Testis (tissue), 2 donors: ENCODE measurements at regions not wholly inside any gene's neighbourhood (a gene's known extent, or its start where the extent isn't known, plus 50 kb on each side); places are given as distances from the start of the nearest gene placed in this dataset.

Experiments
- DNase-seq: peaks from one replicate; pipeline ENCODE4 v3.0.0-alpha.2; 2019
- H3K27ac ChIP-seq, 2 donors: fragments of 200-600 bp; sonication (generic); one replicate each; pipeline ENCODE4 v1.5.1; 2019
- H3K27me3 ChIP-seq: fragments of 200-600 bp; sonication (generic); one replicate; pipeline ENCODE4 v1.5.1; 2019
- H3K36me3 ChIP-seq: fragments of 200-600 bp; sonication (generic); one replicate; pipeline ENCODE4 v1.5.1; 2017; ENCODE audit warnings: low read depth; ENCODE audit errors: missing control alignments
- H3K4me1 ChIP-seq: fragments of 200-600 bp; sonication (generic); one replicate; pipeline ENCODE4 v1.5.1; 2019
- H3K4me3 ChIP-seq, 2 donors: fragments of 200-600 bp; sonication (generic); one replicate each; pipeline ENCODE4 v1.5.1; 2017 to 2019
- H3K9me3 ChIP-seq: fragments of 200-600 bp; sonication (generic); one replicate; pipeline ENCODE4 v1.5.1; 2017
- POLR2A ChIP-seq: fragments of 450-650 bp; IDR thresholded peaks from one replicate; pipeline ENCODE4 v1.6.1; 2017; ENCODE audit warnings: antibody characterized with exemption, mild to moderate bottlenecking, moderate library complexity
- WGBS, 2 donors: methylation state at CpG; one replicate each; pipeline ENCODE4 v1.1.5; 2018; 5-methylcytosine and 5-hydroxymethylcytosine counted together
- intact Hi-C: fragments of 100-400 bp; cut with DNase I; formaldehyde crosslinking; loops from one replicate; pipeline ENCODE4 v1.15.1; 2023; ENCODE audit warnings: low total_unique reads
- TF ChIP-seq, protein P1 (sequence below), 3 experiments: fragments of 450-650 bp in 2 of 3; fragments of 200-600 bp in 1 of 3; sonication (generic) in 1 of 3; IDR thresholded peaks; one replicate each; pipeline ENCODE4 v1.5.1; 2016 to 2019; ENCODE audit warnings: antibody characterized with exemption in 3 of 3, mild to moderate bottlenecking in 2 of 3, moderate library complexity in 1 of 3

DNA sequence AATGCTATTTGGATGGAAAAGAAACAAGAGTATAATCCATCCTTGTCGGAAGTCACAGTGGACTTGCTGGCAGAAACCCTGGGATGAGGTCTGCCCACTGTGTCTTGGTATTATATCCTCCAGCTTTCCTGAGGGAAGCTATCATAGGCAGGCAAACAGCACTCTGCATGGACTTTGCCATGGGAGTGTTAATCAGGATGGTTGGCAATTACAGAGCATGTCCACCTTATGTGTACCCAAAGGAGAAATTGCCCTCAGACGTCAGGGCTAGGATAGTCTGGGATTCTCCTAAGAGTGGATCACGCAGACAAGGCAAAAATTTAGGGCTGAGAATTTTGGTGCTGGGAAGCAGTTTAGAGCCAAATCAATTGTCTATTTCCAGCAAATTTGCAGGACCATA, 184.9 kb upstream of the ESRRG start:
- intact Hi-C loops, result no loop called here
- 65 to 82% methylated on average over 3 of the region's 3 CpGs for WGBS, 2 donors
- no peaks in the 10 kb centered on the region for H3K9me3 ChIP-seq
- no peaks in the 10 kb centered on the region for H3K36me3 ChIP-seq
- H3K27ac ChIP-seq, result no peak overlapping the region
- TF ChIP-seq, protein P1, sequence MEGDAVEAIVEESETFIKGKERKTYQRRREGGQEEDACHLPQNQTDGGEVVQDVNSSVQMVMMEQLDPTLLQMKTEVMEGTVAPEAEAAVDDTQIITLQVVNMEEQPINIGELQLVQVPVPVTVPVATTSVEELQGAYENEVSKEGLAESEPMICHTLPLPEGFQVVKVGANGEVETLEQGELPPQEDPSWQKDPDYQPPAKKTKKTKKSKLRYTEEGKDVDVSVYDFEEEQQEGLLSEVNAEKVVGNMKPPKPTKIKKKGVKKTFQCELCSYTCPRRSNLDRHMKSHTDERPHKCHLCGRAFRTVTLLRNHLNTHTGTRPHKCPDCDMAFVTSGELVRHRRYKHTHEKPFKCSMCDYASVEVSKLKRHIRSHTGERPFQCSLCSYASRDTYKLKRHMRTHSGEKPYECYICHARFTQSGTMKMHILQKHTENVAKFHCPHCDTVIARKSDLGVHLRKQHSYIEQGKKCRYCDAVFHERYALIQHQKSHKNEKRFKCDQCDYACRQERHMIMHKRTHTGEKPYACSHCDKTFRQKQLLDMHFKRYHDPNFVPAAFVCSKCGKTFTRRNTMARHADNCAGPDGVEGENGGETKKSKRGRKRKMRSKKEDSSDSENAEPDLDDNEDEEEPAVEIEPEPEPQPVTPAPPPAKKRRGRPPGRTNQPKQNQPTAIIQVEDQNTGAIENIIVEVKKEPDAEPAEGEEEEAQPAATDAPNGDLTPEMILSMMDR (IDR thresholded peaks at IDR 0.05), result no peak
- no peak for TF ChIP-seq POLR2A
- no peak for DNase-seq
- H3K27me3 ChIP-seq, result no peaks in the 10 kb centered on the region
- no peak overlapping the region for H3K4me3 ChIP-seq
- H3K4me1 ChIP-seq, result no peaks in the 10 kb centered on the region

DNA sequence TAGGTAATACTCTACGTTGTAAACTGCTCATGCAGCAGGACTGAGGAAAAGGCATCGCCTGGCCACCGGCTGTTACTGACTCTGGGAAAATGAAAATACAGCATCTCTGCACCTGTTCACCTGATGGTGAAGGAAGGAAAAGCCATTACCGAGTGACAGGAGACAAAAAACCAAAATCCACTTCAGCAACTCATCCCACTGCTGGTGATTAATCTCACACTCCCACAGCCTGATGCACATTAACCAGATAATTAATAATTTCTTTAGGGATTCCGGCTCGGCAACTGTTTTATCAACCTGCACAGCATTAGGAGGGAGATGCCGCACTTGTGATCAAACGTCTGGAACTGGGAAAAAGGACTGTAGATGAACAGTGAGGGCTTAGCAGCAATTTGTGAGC, 183.9 kb upstream of the ESRRG start:
- intact Hi-C loops, result no loop called here
- WGBS, 2 donors, result 85 to 86% methylated on average over 8 of the region's 8 CpGs
- no peaks in the 10 kb centered on the region for H3K27me3 ChIP-seq
- no peaks in the 10 kb centered on the region for H3K9me3 ChIP-seq
- no peak for TF ChIP-seq POLR2A
- TF ChIP-seq, protein P1 (IDR thresholded peaks at IDR 0.05), result no peak
- DNase-seq, result no peak
- no peaks in the 10 kb centered on the region for H3K36me3 ChIP-seq
- H3K4me1 ChIP-seq, result no peaks in the 10 kb centered on the region
- H3K4me3 ChIP-seq, result no peak overlapping the region
- H3K27ac ChIP-seq, result no peak overlapping the region

DNA sequence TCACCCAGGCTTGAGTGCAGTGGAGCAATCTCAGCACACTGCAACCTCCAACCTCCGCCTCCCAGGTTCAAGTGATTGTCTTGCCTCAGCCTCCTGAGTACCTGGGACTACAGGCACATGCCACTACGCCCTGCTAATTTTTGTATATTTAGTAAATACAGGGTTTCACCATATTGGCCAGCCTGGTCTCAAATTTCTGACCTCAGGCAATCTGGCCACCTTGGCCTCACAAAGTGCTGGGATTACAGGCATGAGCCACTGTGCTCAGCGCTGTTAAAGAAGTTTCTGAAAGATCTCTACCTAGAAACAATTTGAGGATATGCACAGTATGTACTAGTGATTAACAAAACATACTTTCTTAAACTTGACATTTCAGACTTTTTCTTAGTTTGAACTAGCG, 182.6 kb upstream of the ESRRG start:
- Histone ChIP-seq H3K4me3 (no peak overlapping the region), H3K27ac (no peak overlapping the region), H3K4me1 (no peaks in the 10 kb centered on the region), H3K27me3 (no peaks in the 10 kb centered on the region), H3K36me3 (no peaks in the 10 kb centered on the region), H3K9me3 (no peaks in the 10 kb centered on the region)
- intact Hi-C loops, result no loop called here
- TF ChIP-seq POLR2A, result no peak
- TF ChIP-seq, protein P1 (IDR thresholded peaks at IDR 0.05), result no peak
- 84 to 95% methylated on average over 4 of the region's 4 CpGs for WGBS, 2 donors
- no peak for DNase-seq

DNA sequence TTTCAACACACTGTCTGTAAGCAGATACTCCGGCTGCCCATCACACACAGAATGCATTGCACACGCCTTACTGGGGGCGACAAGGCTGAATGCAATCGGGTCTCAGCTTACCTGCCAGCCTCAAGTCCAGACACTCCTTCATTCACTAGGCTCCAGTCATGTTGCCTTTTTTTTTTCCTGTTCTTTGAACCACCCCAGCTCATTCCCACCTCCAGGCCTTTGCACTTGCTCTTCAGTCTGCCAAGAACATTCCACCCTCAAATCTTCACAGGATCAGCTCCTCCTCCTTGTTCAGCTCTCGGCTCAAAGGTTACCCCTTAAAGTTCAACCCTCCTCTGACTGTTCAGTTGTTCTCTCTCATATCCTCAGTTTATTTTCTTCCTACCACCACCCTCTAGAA, 181.9 kb upstream of the ESRRG start:
- no peaks in the 10 kb centered on the region for H3K4me1 ChIP-seq
- 90 to 92% methylated on average over 5 of the region's 5 CpGs for WGBS, 2 donors
- no peaks in the 10 kb centered on the region for H3K27me3 ChIP-seq
- DNase-seq, result no peak
- no peak for TF ChIP-seq POLR2A
- TF ChIP-seq, protein P1 (IDR thresholded peaks at IDR 0.05), result no peak
- H3K9me3 ChIP-seq, result no peaks in the 10 kb centered on the region
- no peak overlapping the region for H3K4me3 ChIP-seq
- intact Hi-C loops, result no loop called here
- no peak overlapping the region for H3K27ac ChIP-seq
- no peaks in the 10 kb centered on the region for H3K36me3 ChIP-seq

DNA sequence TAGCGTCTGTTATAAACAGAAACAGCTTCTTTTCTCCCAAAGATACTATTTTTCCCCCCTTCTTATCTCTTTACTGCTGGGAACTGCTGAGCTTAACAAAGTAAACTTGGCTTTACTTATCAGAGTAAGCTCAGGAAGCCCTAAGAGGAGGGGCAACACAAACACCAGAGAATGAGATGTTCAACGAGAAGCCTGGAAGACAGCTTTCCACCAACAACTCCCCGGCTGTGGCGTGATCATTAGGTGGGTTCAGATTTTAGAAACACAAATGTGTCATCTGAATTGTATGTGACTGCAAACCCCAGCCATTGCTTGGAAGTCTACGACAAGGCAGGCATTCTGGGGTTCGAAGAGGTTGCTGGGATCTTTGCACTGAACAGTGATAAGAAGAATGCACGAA, 181.2 kb upstream of the ESRRG start:
- no peak for DNase-seq
- 57% methylated on average over 7 of the region's 7 CpGs for WGBS, 2 donors
- Histone ChIP-seq H3K4me3 (no peak overlapping the region), H3K27ac (no peak overlapping the region), H3K4me1 (no peaks in the 10 kb centered on the region), H3K27me3 (no peaks in the 10 kb centered on the region), H3K36me3 (no peaks in the 10 kb centered on the region), H3K9me3 (no peaks in the 10 kb centered on the region)
- TF ChIP-seq POLR2A, result no peak
- TF ChIP-seq, protein P1 (IDR thresholded peaks at IDR 0.05), result no peak
- intact Hi-C loops, result no loop called here
